ENCODE measurements at regions not wholly inside any gene's neighbourhood (a gene's known extent, or its start where the extent isn't known, plus 50 kb on each side); places are given as distances from the start of the nearest gene placed in this dataset.

GRCh38 chr2:222108497-222108896, 190.3 kb downstream of the PAX3 start:
- peaks cover 0 to 2% (median 0%) of the 10 kb centered on the region in 3 donors for H3K27me3 Mint-ChIP-seq (ENCODE audit: low read depth in 3 of 3)
- Histone ChIP-seq H4K20me1 (ENCODE audit: insufficient read depth, low read length) (no peaks in the 10 kb centered on the region), H3K27ac (ENCODE audit: low read depth in 1 of 2, low read length in 2 of 2) (no peak overlapping the region), H3K9ac (ENCODE audit: insufficient read depth, low read length, poor library complexity, severe bottlenecking) (no peak overlapping the region), H3K4me3 (replicated peaks in 1 of 3; ENCODE audit: low read depth in 2 of 3, low read length in 3 of 3) (no peak overlapping the region), H3K27me3 (ENCODE audit: control insufficient read depth in 2 of 2, insufficient read depth in 2 of 2, low read length in 2 of 2) (no peaks in the 10 kb centered on the region), H3K9me3 (replicated peaks in 1 of 2; ENCODE audit: control insufficient read depth in 1 of 2, insufficient read depth in 1 of 2, low read length in 2 of 2) (no peaks in the 10 kb centered on the region), H3K79me2 (ENCODE audit: insufficient read depth, low read length) (no peaks in the 10 kb centered on the region), H3K4me1 (ENCODE audit: control insufficient read depth in 1 of 2, insufficient read depth in 2 of 2, low read length in 2 of 2) (no peaks in the 10 kb centered on the region), H2AFZ (ENCODE audit: insufficient read depth, low read depth, low read length, poor library complexity, severe bottlenecking) (no peak overlapping the region), H3K36me3 (replicated peaks in 1 of 2; ENCODE audit: control insufficient read depth in 1 of 2, insufficient read depth in 2 of 2, low read length in 2 of 2) (no peaks in the 10 kb centered on the region), H3K4me2 (replicated peaks; ENCODE audit: extremely low read depth, low read length, poor library complexity, severe bottlenecking) (no peak overlapping the region)
- no peaks in the 10 kb centered on the region for H3K4me1 Mint-ChIP-seq
- H3K4me3 Mint-ChIP-seq: no peak overlapping the region
- no CpG with 5 or more reads among the region's 3 CpGs for WGBS (ENCODE audit: insufficient coverage)
- H3K9me3 Mint-ChIP-seq: peaks cover 0 to 3% (median under 1%) of the 10 kb centered on the region in 7 donors
- H3K27ac Mint-ChIP-seq: no peak overlapping the region
- no peak for DNase-seq
- no peaks in the 10 kb centered on the region for H3K36me3 Mint-ChIP-seq
- intact Hi-C loops (cut with micrococcal nuclease): no loop called here
- TF ChIP-seq CTCF (IDR thresholded peaks at IDR 0.05): no peak

GRCh38 chr2:222105046-222105445, 193.8 kb downstream of the PAX3 start:
- no peaks in the 10 kb centered on the region for H3K4me1 ChIP-seq (ENCODE audit: control insufficient read depth in 1 of 2, insufficient read depth in 2 of 2, low read length in 2 of 2)
- H3K9me3 Mint-ChIP-seq: peaks cover 0 to 2% (median 0%) of the 10 kb centered on the region in 7 donors
- no peaks in the 10 kb centered on the region for H3K27me3 ChIP-seq (ENCODE audit: control insufficient read depth in 2 of 2, insufficient read depth in 2 of 2, low read length in 2 of 2)
- H3K27ac Mint-ChIP-seq: no peak overlapping the region
- H3K4me2 ChIP-seq (replicated peaks; ENCODE audit: extremely low read depth, low read length, poor library complexity, severe bottlenecking): no peak overlapping the region
- peaks cover 0 to 3% (median 0%) of the 10 kb centered on the region in 3 donors for H3K27me3 Mint-ChIP-seq (ENCODE audit: low read depth in 3 of 3)
- TF ChIP-seq CTCF (IDR thresholded peaks at IDR 0.05): no peak
- intact Hi-C loops (cut with micrococcal nuclease): no loop called here
- WGBS (ENCODE audit: insufficient coverage): 100% methylated on average over 1 of the region's 1 CpG
- H3K79me2 ChIP-seq (ENCODE audit: insufficient read depth, low read length): no peaks in the 10 kb centered on the region
- no peak overlapping the region for H3K4me3 ChIP-seq (replicated peaks in 1 of 3; ENCODE audit: low read depth in 2 of 3, low read length in 3 of 3)
- H3K9ac ChIP-seq (ENCODE audit: insufficient read depth, low read length, poor library complexity, severe bottlenecking): no peak overlapping the region
- no peak overlapping the region for H3K4me3 Mint-ChIP-seq
- no peaks in the 10 kb centered on the region for H3K36me3 ChIP-seq (replicated peaks in 1 of 2; ENCODE audit: control insufficient read depth in 1 of 2, insufficient read depth in 2 of 2, low read length in 2 of 2)
- no peaks in the 10 kb centered on the region for H4K20me1 ChIP-seq (ENCODE audit: insufficient read depth, low read length)
- no peaks in the 10 kb centered on the region for H3K4me1 Mint-ChIP-seq
- no peak overlapping the region for H3K27ac ChIP-seq (ENCODE audit: low read depth in 1 of 2, low read length in 2 of 2)
- no peaks in the 10 kb centered on the region for H3K36me3 Mint-ChIP-seq
- H3K9me3 ChIP-seq (replicated peaks in 1 of 2; ENCODE audit: control insufficient read depth in 1 of 2, insufficient read depth in 1 of 2, low read length in 2 of 2): no peaks in the 10 kb centered on the region
- no peak for DNase-seq
- no peak overlapping the region for H2AFZ ChIP-seq (ENCODE audit: insufficient read depth, low read depth, low read length, poor library complexity, severe bottlenecking)

All from CD14-positive monocyte (primary cell).